DND-41 (cell line): ENCODE measurements at regions not wholly inside any gene's neighbourhood (a gene's known extent, or its start where the extent isn't known, plus 50 kb on each side); places are given as distances from the start of the nearest gene placed in this dataset.

ENCODE experiments used
- EZH2 ChIP-seq: IDR thresholded peaks from 3 replicates; pipeline ENCODE4 v1.6.1; 2012; ENCODE audit warnings: borderline replicate concordance, low read depth, mild to moderate bottlenecking, moderate library complexity, low read length, inconsistent platforms; ENCODE audit not compliant: severe bottlenecking
- TF ChIP-seq, protein P1 (sequence below): IDR thresholded peaks from 2 replicates; pipeline ENCODE4 v1.5.1; 2012; ENCODE audit warnings: borderline replicate concordance, low read length, moderate library complexity, mild to moderate bottlenecking; ENCODE audit not compliant: poor library complexity, severe bottlenecking; ENCODE audit errors: extremely low read depth

DNA sequence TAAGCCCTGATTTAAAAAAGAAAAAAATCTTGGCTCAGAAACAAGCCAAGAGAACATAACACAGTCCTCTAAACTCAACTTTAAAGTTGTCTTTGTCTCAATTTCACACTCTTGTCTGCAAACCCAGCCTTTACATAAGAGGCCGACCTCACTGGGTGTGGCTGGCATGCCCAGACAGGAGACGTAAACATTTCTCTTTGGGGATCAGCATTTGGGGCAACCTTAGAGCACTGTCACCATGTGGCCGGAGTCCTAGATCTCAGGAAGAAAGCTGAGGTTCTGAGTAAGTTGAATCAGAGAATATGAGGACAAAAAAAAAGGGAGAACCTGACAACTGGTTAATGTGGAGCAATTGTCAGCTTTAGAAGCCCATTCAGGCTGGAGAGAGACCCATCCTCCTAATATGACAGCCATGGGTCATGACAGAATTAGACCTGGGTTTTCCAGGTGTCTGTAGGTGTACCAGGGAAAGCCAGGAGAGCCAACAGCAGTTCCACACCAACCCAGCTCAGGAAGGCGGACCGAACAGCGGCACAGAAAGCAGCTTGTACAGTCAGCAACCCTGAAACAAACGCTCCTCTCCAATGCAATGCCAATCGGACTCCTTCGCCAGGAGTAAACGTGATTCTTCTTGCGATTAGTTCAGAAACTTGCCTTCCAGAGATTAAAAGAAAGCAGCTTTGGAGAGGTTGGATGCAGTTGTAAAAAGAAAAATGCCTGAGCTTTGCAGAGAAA, 97.9 kb upstream of the MAP3K1 start:
- TF ChIP-seq, protein P1, sequence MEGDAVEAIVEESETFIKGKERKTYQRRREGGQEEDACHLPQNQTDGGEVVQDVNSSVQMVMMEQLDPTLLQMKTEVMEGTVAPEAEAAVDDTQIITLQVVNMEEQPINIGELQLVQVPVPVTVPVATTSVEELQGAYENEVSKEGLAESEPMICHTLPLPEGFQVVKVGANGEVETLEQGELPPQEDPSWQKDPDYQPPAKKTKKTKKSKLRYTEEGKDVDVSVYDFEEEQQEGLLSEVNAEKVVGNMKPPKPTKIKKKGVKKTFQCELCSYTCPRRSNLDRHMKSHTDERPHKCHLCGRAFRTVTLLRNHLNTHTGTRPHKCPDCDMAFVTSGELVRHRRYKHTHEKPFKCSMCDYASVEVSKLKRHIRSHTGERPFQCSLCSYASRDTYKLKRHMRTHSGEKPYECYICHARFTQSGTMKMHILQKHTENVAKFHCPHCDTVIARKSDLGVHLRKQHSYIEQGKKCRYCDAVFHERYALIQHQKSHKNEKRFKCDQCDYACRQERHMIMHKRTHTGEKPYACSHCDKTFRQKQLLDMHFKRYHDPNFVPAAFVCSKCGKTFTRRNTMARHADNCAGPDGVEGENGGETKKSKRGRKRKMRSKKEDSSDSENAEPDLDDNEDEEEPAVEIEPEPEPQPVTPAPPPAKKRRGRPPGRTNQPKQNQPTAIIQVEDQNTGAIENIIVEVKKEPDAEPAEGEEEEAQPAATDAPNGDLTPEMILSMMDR = no peak
- no peak for TF ChIP-seq EZH2
